ENCODE measurements at regions not wholly inside any gene's neighbourhood (a gene's known extent, or its start where the extent isn't known, plus 50 kb on each side); places are given as distances from the start of the nearest gene placed in this dataset.

GRCh38 chrX:16376056-16376455 lies 208.8 kb downstream of the MAGEB17 start:
- no peak overlapping the region for H3K27ac Mint-ChIP-seq
- no peak overlapping the region for H3K4me3 Mint-ChIP-seq
- no peaks in the 10 kb centered on the region for H3K4me1 Mint-ChIP-seq (ENCODE audit: low read depth)
- H3K27me3 Mint-ChIP-seq (ENCODE audit: low read depth), result no peaks in the 10 kb centered on the region
- no peaks in the 10 kb centered on the region for H3K9me3 Mint-ChIP-seq
- no peaks in the 10 kb centered on the region for H3K36me3 Mint-ChIP-seq (ENCODE audit: low read depth)

- Mint-ChIP-seq H3K27me3 (ENCODE audit: low read depth) (no peaks in the 10 kb centered on the region), H3K4me1 (ENCODE audit: low read depth) (no peaks in the 10 kb centered on the region), H3K27ac (no peak overlapping the region), H3K4me3 (no peak overlapping the region), H3K9me3 (no peaks in the 10 kb centered on the region), H3K36me3 (ENCODE audit: low read depth) (no peaks in the 10 kb centered on the region)
Observed at GRCh38 chrX:16386126-16386525, 218.8 kb downstream of the MAGEB17 start.

GRCh38 chrX:16392597-16392996 lies 225.3 kb downstream of the MAGEB17 start:
- no peaks in the 10 kb centered on the region for H3K9me3 Mint-ChIP-seq
- H3K36me3 Mint-ChIP-seq (ENCODE audit: low read depth), result no peaks in the 10 kb centered on the region
- no peak overlapping the region for H3K4me3 Mint-ChIP-seq
- no peak overlapping the region for H3K27ac Mint-ChIP-seq
- no peaks in the 10 kb centered on the region for H3K4me1 Mint-ChIP-seq (ENCODE audit: low read depth)
- H3K27me3 Mint-ChIP-seq (ENCODE audit: low read depth), result no peaks in the 10 kb centered on the region

GRCh38 chrX:16394290-16394689 lies 227.0 kb downstream of the MAGEB17 start:
- Mint-ChIP-seq H3K36me3 (ENCODE audit: low read depth) (no peaks in the 10 kb centered on the region), H3K4me1 (ENCODE audit: low read depth) (no peaks in the 10 kb centered on the region), H3K27me3 (ENCODE audit: low read depth) (no peaks in the 10 kb centered on the region), H3K9me3 (no peaks in the 10 kb centered on the region), H3K27ac (no peak overlapping the region), H3K4me3 (no peak overlapping the region)

GRCh38 chrX:16403808-16404207 lies 236.5 kb downstream of the MAGEB17 start:
- H3K36me3 Mint-ChIP-seq (ENCODE audit: low read depth), result no peaks in the 10 kb centered on the region
- no peaks in the 10 kb centered on the region for H3K9me3 Mint-ChIP-seq
- H3K27ac Mint-ChIP-seq, result no peak overlapping the region
- no peak overlapping the region for H3K4me3 Mint-ChIP-seq
- no peaks in the 10 kb centered on the region for H3K27me3 Mint-ChIP-seq (ENCODE audit: low read depth)
- no peaks in the 10 kb centered on the region for H3K4me1 Mint-ChIP-seq (ENCODE audit: low read depth)

- H3K27ac Mint-ChIP-seq, result no peak overlapping the region
- H3K4me3 Mint-ChIP-seq, result no peak overlapping the region
- peaks cover 2% of the 10 kb centered on the region for H3K27me3 Mint-ChIP-seq (ENCODE audit: low read depth)
- no peaks in the 10 kb centered on the region for H3K9me3 Mint-ChIP-seq
- no peaks in the 10 kb centered on the region for H3K36me3 Mint-ChIP-seq (ENCODE audit: low read depth)
- no peaks in the 10 kb centered on the region for H3K4me1 Mint-ChIP-seq (ENCODE audit: low read depth)
Observed at GRCh38 chrX:16416588-16416987, 233.4 kb upstream of the S100G start.

GRCh38 chrX:16418650-16419049 lies 231.3 kb upstream of the S100G start:
- Mint-ChIP-seq H3K4me3 (no peak overlapping the region), H3K9me3 (no peaks in the 10 kb centered on the region), H3K27ac (no peak overlapping the region), H3K36me3 (ENCODE audit: low read depth) (no peaks in the 10 kb centered on the region), H3K27me3 (ENCODE audit: low read depth) (no peaks in the 10 kb centered on the region), H3K4me1 (ENCODE audit: low read depth) (no peaks in the 10 kb centered on the region)

- H3K27me3 Mint-ChIP-seq (ENCODE audit: low read depth), result no peaks in the 10 kb centered on the region
- H3K36me3 Mint-ChIP-seq (ENCODE audit: low read depth), result no peaks in the 10 kb centered on the region
- H3K4me1 Mint-ChIP-seq (ENCODE audit: low read depth), result peaks cover 6% of the 10 kb centered on the region
- H3K27ac Mint-ChIP-seq, result no peak overlapping the region
- no peaks in the 10 kb centered on the region for H3K9me3 Mint-ChIP-seq
- H3K4me3 Mint-ChIP-seq, result no peak overlapping the region
Observed at GRCh38 chrX:16427668-16428067, 222.3 kb upstream of the S100G start.

GRCh38 chrX:16429406-16429805 lies 220.6 kb upstream of the S100G start:
- Mint-ChIP-seq H3K27ac (no peak overlapping the region), H3K4me1 (ENCODE audit: low read depth) (peaks cover 7% of the 10 kb centered on the region), H3K36me3 (ENCODE audit: low read depth) (no peaks in the 10 kb centered on the region), H3K27me3 (ENCODE audit: low read depth) (no peaks in the 10 kb centered on the region), H3K9me3 (no peaks in the 10 kb centered on the region), H3K4me3 (no peak overlapping the region)

GRCh38 chrX:16431266-16431665 lies 218.7 kb upstream of the S100G start:
- peaks cover 7% of the 10 kb centered on the region for H3K4me1 Mint-ChIP-seq (ENCODE audit: low read depth)
- H3K27me3 Mint-ChIP-seq (ENCODE audit: low read depth), result no peaks in the 10 kb centered on the region
- no peaks in the 10 kb centered on the region for H3K9me3 Mint-ChIP-seq
- no peak overlapping the region for H3K4me3 Mint-ChIP-seq
- H3K36me3 Mint-ChIP-seq (ENCODE audit: low read depth), result no peaks in the 10 kb centered on the region
- no peak overlapping the region for H3K27ac Mint-ChIP-seq

- no peaks in the 10 kb centered on the region for H3K9me3 Mint-ChIP-seq
- no peaks in the 10 kb centered on the region for H3K36me3 Mint-ChIP-seq (ENCODE audit: low read depth)
- peaks cover 7% of the 10 kb centered on the region for H3K4me1 Mint-ChIP-seq (ENCODE audit: low read depth)
- peak overlapping the region; percentile 45 for H3K27ac Mint-ChIP-seq
- H3K27me3 Mint-ChIP-seq (ENCODE audit: low read depth), result no peaks in the 10 kb centered on the region
- H3K4me3 Mint-ChIP-seq, result no peak overlapping the region
Observed at GRCh38 chrX:16433021-16433420, 216.9 kb upstream of the S100G start.

- Mint-ChIP-seq H3K27ac (no peak overlapping the region), H3K27me3 (ENCODE audit: low read depth) (no peaks in the 10 kb centered on the region)
Observed at GRCh38 chrX:16435399-16435986, 214.5 kb upstream of the S100G start.

GRCh38 chrX:16436348-16437188 lies 213.4 kb upstream of the S100G start:
- Mint-ChIP-seq H3K36me3 (ENCODE audit: low read depth) (no peaks in the 10 kb centered on the region), H3K9me3 (no peaks in the 10 kb centered on the region), H3K4me3 (no peak overlapping the region), H3K27ac (no peak overlapping the region), H3K27me3 (ENCODE audit: low read depth) (no peaks in the 10 kb centered on the region), H3K4me1 (ENCODE audit: low read depth) (peaks cover 7% of the 10 kb centered on the region)

More at GRCh38 chrX:16435399-16435986, 214.5 kb upstream of the S100G start:
- Mint-ChIP-seq H3K4me1 (ENCODE audit: low read depth) (peaks cover 7% of the 10 kb centered on the region), H3K9me3 (no peaks in the 10 kb centered on the region), H3K4me3 (no peak overlapping the region), H3K36me3 (ENCODE audit: low read depth) (no peaks in the 10 kb centered on the region)

GRCh38 chrX:16440446-16440845 lies 209.5 kb upstream of the S100G start:
- H3K36me3 Mint-ChIP-seq (ENCODE audit: low read depth), result no peaks in the 10 kb centered on the region
- H3K4me1 Mint-ChIP-seq (ENCODE audit: low read depth), result no peaks in the 10 kb centered on the region
- H3K27me3 Mint-ChIP-seq (ENCODE audit: low read depth), result no peaks in the 10 kb centered on the region
- H3K9me3 Mint-ChIP-seq, result no peaks in the 10 kb centered on the region
- no peak overlapping the region for H3K27ac Mint-ChIP-seq
- no peak overlapping the region for H3K4me3 Mint-ChIP-seq

- H3K4me1 Mint-ChIP-seq (ENCODE audit: low read depth), result no peaks in the 10 kb centered on the region
- H3K4me3 Mint-ChIP-seq, result no peak overlapping the region
- no peaks in the 10 kb centered on the region for H3K27me3 Mint-ChIP-seq (ENCODE audit: low read depth)
- no peaks in the 10 kb centered on the region for H3K9me3 Mint-ChIP-seq
- H3K27ac Mint-ChIP-seq, result no peak overlapping the region
- H3K36me3 Mint-ChIP-seq (ENCODE audit: low read depth), result no peaks in the 10 kb centered on the region
Observed at GRCh38 chrX:16444353-16444752, 205.6 kb upstream of the S100G start.
